Mesodermal cell (in vitro differentiated cells): ENCODE measurements at regions not wholly inside any gene's neighbourhood (a gene's known extent, or its start where the extent isn't known, plus 50 kb on each side); places are given as distances from the start of the nearest gene placed in this dataset.
"Not testable (repeated sequence)": the region's sequence is repeated elsewhere in the genome, so short reads cannot be mapped to it uniquely, and the experiment has no call there.

Experiments used
- H3K27ac ChIP-seq: 2 replicates; pipeline ENCODE4 v1.7.0; 2013; ENCODE audit warnings: mild to moderate bottlenecking, low read depth, low read length, moderate library complexity; ENCODE audit not compliant: severe bottlenecking
- H3K36me3 ChIP-seq: 2 replicates; pipeline ENCODE4 v1.7.1; 2013; ENCODE audit warnings: mild to moderate bottlenecking, low read length, moderate library complexity; ENCODE audit not compliant: control insufficient read depth, insufficient read depth
- H3K4me1 ChIP-seq: one replicate; pipeline ENCODE4 v1.7.1; 2013; ENCODE audit warnings: mild to moderate bottlenecking, low read length; ENCODE audit not compliant: insufficient read depth, control insufficient read depth, poor library complexity, severe bottlenecking
- H3K4me3 ChIP-seq: 2 replicates; pipeline ENCODE4 v1.7.0; 2013; ENCODE audit warnings: low read length, control low read depth, mild to moderate bottlenecking; ENCODE audit not compliant: insufficient read depth, poor library complexity, severe bottlenecking; ENCODE audit errors: extremely low read depth
- H3K9me3 ChIP-seq: 2 replicates; pipeline ENCODE4 v1.7.1; 2013; ENCODE audit warnings: mild to moderate bottlenecking, low read length, moderate library complexity; ENCODE audit not compliant: control insufficient read depth
- WGBS, 2 experiments: methylation state at CpG; one replicate each; pipeline ENCODE4 v1.1.5; 2013; ENCODE audit warnings: missing lambda C conversion rate in 2 of 2; ENCODE audit not compliant: insufficient coverage in 2 of 2; 5-methylcytosine and 5-hydroxymethylcytosine counted together

DNA sequence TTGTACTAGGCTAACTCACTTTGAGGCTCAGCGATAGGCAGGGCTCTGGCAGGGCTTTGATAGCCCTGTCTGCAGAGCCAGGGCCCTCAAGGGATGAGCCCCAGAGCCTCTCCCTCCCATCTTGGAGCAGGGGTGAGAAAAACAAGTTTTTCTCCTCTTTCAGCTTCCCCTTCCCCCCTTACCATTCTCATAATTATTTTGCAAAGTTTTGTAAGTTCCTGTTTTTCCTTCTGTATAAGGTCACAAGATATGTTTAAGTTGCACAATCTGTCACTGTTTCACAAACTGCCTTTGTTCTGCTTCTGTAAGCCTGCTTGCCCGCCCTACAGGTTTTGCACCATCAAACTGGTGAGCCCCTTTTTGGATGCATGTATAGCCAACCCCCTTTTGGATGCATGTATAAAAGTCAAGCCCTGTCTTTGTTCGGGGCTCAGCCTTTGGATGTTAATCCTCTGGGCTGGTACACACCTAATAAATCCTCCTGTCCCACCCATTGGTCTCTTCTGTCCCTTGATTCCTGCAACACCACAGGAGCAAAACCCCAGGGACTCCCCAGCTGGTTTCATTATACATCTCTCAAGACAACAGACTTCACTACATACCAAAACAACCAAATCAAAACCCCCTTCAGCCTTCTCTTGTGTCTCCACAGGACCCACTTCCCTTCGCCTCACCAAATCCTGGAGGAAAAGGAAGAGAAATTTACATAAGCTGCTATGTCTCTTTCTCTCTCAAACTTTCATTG, 52.5 kb upstream of the RESF1 start:
- H3K4me1 ChIP-seq: no peaks in the 10 kb centered on the region
- 84 to 95% methylated on average over 4 of the region's 4 CpGs for WGBS, 2 experiments
- H3K4me3 ChIP-seq: no peak overlapping the region
- no peak overlapping the region for H3K27ac ChIP-seq
- H3K9me3 ChIP-seq: peaks cover 21% of the 10 kb centered on the region
- H3K36me3 ChIP-seq: no peaks in the 10 kb centered on the region

DNA sequence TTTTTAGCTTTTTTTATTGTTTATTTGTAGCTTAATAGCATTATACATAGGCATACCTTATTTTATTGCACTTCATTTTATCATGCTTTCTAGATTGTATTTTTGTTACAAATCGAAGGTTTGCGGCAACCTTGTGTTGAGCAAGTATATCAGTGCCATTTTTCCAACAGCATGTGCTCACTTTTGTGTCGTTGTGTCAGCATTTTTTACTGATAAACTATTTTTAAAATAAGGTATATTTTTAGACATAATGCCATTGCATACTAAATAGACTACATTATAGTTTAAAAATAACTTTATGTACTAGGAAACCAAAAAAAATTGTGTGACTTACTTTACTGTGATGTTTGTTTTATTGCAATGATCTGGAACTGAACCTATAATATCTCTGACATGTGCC, 56.2 kb upstream of the RESF1 start:
- Histone ChIP-seq H3K27ac (no peak overlapping the region), H3K9me3 (peaks cover 13% of the 10 kb centered on the region), H3K4me1 (no peaks in the 10 kb centered on the region), H3K4me3 (no peak overlapping the region), H3K36me3 (no peaks in the 10 kb centered on the region)
- 92% methylated on average over 2 of the region's 3 CpGs; no CpG with 5 or more reads in 1 of the 2 experiments for WGBS, 2 experiments

DNA sequence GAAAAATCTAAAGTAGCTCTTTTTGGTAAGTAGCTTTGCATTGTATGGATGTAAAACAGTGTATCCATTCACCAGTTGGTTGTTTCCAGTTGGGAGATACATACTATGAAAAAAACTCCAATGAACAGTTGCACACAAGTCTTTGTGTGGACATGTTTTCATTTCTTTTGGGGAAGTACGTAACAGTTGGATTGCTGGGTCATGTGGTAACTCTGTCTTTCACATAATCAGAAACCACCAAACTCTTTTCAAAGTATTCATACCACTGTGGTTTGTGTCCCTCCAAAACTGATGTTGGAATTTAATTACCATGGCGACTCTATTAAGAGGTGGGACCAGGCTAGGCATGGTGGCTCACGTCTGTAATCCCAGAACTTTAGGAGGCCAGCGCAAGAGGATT, 58.9 kb upstream of the RESF1 start:
- Histone ChIP-seq H3K36me3 (no peaks in the 10 kb centered on the region), H3K4me3 (no peak overlapping the region), H3K4me1 (no peaks in the 10 kb centered on the region), H3K27ac (no peak overlapping the region), H3K9me3 (no peaks in the 10 kb centered on the region)
- WGBS, 2 experiments: 96 to 97% methylated on average over 3 to 4 of the region's 4 CpGs

DNA sequence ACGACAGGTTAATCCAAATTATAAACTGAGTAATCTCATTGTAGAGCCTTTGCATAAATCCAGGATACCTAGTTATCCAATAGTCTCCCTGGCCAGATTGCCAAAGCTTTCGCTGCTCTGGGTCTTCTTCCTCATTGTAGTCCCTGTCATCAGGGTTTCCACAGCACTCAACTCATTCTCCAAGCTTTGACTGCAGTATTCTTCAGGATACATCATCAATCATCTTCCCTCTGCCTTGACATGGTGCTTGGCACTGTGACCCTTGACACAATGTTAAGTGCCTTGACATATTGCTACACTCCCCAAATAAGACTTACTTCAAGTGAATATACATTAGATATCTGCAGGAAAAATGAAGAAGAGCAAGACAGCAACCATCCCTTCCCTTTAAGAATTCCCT, 60.1 kb upstream of the RESF1 start:
- H3K9me3 ChIP-seq: no peaks in the 10 kb centered on the region
- no peaks in the 10 kb centered on the region for H3K36me3 ChIP-seq
- WGBS, 2 experiments: 83 to 90% methylated on average over 1 to 2 of the region's 2 CpGs
- H3K4me3 ChIP-seq: no peak overlapping the region
- H3K27ac ChIP-seq: no peak overlapping the region
- H3K4me1 ChIP-seq: no peaks in the 10 kb centered on the region

DNA sequence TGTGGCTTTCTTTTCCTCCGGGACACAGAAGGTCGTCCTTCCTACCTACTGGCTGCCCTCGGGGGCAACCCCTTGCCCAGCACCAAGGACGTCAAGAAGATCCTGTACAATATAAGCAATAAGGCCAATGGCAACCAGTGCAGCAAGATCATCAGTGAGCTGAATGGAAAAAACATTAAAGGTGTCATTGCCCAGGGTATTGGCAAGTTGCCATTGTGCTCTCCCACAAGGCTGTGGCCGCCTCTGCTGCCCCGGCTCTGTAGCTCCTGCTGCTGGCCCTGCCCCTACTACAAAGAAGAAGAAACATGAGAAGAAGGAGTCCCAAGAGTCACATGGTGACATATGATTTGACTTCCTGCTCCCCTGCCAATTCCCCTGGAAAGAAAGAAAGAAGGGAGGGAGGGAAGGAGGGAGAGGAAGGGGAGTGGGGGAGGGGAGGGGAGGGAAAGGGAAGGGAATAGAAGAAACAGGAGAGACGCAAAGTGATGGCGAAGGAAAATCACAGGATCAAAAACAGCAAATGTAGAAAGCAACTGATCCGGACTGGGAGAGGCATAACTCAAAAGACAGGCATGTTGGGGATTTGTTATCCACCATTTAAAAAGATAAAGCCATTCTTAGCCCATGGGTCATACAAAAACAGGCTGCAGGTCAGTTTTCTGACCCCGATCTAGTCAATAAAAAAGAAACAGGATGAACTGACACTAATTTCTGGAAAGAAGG, 61.3 kb upstream of the RESF1 start:
- no peaks in the 10 kb centered on the region for H3K9me3 ChIP-seq
- H3K27ac ChIP-seq: no peak overlapping the region
- 79 to 80% methylated on average over 7 to 9 of the region's 10 CpGs for WGBS, 2 experiments
- no peaks in the 10 kb centered on the region for H3K36me3 ChIP-seq
- no peaks in the 10 kb centered on the region for H3K4me1 ChIP-seq
- no peak overlapping the region for H3K4me3 ChIP-seq

DNA sequence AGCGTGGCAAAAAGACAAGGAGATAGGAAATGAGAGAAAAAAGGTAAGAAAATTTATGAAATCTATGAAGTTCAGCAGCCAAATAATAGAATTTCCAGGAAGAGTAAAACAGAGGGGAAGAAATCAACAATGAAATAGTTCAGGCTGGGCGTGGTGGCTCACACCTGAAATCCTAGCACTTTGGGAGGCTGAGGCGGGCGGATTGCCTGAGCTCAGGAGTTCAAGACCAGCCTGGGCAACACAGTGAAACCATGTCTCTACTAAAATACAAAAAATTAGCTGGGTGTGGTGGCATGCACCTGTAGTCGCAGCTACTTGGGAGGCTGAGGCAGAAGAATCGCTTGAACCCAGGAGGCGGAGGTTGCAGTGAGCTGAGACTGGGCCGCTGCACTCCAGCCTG, 62.1 kb upstream of the RESF1 start:
- WGBS, 2 experiments: 92 to 95% methylated on average over 4 to 5 of the region's 8 CpGs
- H3K9me3 ChIP-seq, H3K4me1 ChIP-seq, H3K27ac ChIP-seq, H3K36me3 ChIP-seq, H3K4me3 ChIP-seq: not testable (repeated sequence)

DNA sequence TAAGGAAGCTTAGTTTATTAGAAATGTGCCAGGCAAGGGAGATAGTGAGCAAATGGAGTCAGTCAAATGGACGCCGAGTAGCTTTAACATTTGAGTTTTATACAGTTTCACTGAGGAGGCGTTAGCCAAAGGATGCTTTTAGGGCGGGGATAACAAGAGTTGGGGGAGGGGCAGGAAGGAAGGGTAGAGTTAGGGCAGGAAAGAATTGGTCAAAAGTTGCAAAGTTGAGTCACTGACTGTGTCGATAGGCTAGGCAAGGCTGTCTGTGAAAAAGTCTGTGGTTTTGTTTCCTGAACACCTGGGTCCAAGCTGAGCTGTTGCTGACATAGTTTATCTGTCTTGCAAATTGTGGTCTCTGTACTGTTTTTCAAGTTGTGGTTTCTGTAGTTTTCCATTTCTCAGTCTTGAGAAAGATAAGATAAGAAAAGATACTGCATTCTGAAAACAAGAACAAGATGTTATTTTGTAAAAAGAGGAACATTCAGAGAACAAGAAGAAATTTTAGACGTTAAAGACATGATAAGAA, 62.6 kb upstream of the RESF1 start:
- H3K4me3 ChIP-seq: no peak overlapping the region
- H3K9me3 ChIP-seq: no peaks in the 10 kb centered on the region
- 62 to 72% methylated on average over 6 of the region's 6 CpGs for WGBS, 2 experiments
- no peaks in the 10 kb centered on the region for H3K36me3 ChIP-seq
- no peak overlapping the region for H3K27ac ChIP-seq
- H3K4me1 ChIP-seq: no peaks in the 10 kb centered on the region

DNA sequence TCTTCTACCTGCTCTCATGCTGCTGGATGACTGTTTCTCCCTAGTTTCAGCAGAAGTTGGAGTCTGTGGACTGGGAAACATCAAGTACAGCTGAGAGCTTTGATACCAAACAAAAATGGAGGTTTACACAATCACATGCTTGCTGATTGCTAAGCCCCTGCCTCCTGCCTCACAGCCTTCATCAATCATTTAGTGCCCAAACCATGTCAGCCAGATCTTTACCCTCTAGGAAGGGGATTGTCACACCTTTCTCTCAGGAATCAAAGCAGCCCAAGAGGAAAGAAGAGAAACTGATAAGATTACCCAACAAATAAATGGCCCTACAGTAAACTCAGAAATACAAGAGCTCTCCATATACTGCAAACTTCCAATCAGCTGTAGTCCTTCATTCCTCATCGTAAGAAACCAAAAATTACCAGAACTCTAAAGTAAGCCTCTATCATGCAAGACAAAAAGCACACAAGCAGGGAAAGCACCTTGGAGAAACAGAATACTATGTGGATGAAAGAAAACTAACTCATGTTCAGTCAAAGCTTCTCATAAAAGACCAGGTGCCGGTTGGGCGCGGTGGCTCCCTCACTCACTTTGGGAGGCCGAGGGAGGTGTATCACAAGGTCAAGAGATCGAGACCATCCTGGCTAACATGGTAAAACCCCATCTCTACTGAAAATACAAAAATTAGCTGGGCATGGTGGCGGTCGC, 63.6 kb upstream of the RESF1 start:
- H3K27ac ChIP-seq: no peak overlapping the region

DNA sequence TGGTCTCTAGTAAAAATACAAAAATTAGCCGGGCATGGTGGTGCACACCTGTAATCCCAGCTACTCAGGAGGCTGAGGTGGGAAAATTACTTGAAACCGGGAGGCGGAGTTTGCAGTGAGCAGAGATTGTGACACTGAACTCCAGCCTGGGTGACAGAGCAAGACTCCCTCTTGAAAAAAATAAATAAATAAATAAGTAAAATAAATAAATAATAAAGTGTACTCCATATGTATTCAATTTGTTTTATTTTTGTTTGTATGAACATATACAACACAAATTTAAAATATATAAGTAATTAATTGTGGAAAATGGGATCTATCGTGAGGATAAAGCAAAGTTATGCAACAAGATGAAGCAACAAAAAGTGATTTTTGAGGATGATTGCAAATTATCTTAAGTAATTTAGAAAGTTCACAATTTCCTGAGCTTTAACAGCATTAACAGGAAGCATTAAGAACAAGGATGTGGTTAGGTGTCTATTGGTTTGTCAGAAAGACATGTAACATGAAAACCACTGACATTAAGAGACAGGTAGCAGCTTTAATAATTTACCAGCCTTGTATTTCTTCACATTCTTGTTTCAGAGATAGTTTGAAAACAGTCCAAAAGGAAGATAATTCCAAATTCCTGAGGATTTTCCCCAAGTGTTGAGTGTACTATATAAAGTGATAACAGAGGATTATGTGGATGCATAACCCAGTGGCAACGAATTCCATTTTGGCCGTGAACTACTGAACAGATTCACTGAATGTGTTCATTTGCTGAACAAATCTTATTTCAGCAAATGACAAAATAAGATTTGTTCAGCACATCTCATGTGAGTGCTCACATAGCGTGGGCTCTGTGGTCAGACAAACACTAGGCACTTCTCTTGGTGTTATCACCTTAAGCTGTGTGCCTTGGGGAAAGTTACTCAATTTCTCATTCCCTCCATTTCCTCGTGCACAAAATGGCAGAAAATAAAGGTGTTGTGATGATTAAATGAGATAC, 68.6 kb upstream of the RESF1 start:
- Histone ChIP-seq H3K9me3 (peaks cover 21% of the 10 kb centered on the region), H3K4me3 (no peak overlapping the region), H3K27ac (no peak overlapping the region), H3K36me3 (no peaks in the 10 kb centered on the region), H3K4me1 (no peaks in the 10 kb centered on the region)
- WGBS, 2 experiments: 87 to 88% methylated on average over 3 to 4 of the region's 8 CpGs

More for the DNA sequence above, 63.6 kb upstream of the RESF1 start:
- Histone ChIP-seq H3K4me1 (no peaks in the 10 kb centered on the region), H3K9me3 (no peaks in the 10 kb centered on the region), H3K36me3 (no peaks in the 10 kb centered on the region), H3K4me3 (no peak overlapping the region)
- WGBS, 2 experiments: 94 to 100% methylated on average over 5 to 6 of the region's 8 CpGs
